Middle frontal gyrus (tissue), 1 donor: ENCODE measurements at regions not wholly inside any gene's neighbourhood (a gene's known extent, or its start where the extent isn't known, plus 50 kb on each side); places are given as distances from the start of the nearest gene placed in this dataset.
"Not testable (repeated sequence)": the region's sequence is repeated elsewhere in the genome, so short reads cannot be mapped to it uniquely, and the experiment has no call there.

Experiments used
- DNase-seq: peaks from one replicate; pipeline ENCODE4 v3.0.0-alpha.2; 2015; ENCODE audit warnings: low spot score; ENCODE audit errors: extremely low spot score

GRCh38 chr20:51305316-51306052 lies 237.0 kb downstream of the NFATC2 start:
- no peak for DNase-seq

- no peak for DNase-seq
Measured at GRCh38 chr20:51303731-51304670, 238.5 kb downstream of the NFATC2 start.

- no peak for DNase-seq
Measured at GRCh38 chr20:51301026-51301425, 241.5 kb downstream of the NFATC2 start.

- DNase-seq: no peak
Measured at GRCh38 chr20:51300104-51300503, 242.4 kb downstream of the NFATC2 start.

GRCh38 chr20:51299413-51299812 lies 243.1 kb downstream of the NFATC2 start:
- DNase-seq: no peak

GRCh38 chr20:51298141-51298749 lies 244.3 kb downstream of the NFATC2 start:
- no peak for DNase-seq

- no peak for DNase-seq
Measured at GRCh38 chr20:51287628-51288413, 254.7 kb downstream of the NFATC2 start.

- no peak for DNase-seq
Measured at GRCh38 chr20:51286758-51287157, 255.8 kb downstream of the NFATC2 start.

- no peak for DNase-seq
Measured at GRCh38 chr20:51285684-51286083, 256.8 kb downstream of the NFATC2 start.

- DNase-seq: no peak
Measured at GRCh38 chr20:51284871-51285270, 257.6 kb downstream of the NFATC2 start.

GRCh38 chr20:51284176-51284575 lies 258.3 kb downstream of the NFATC2 start:
- no peak for DNase-seq

GRCh38 chr20:51281521-51281920 lies 258.6 kb upstream of the KCNG1 start:
- no peak for DNase-seq

- no peak for DNase-seq
Measured at GRCh38 chr20:51280047-51280446, 257.1 kb upstream of the KCNG1 start.

- no peak for DNase-seq
Measured at GRCh38 chr20:51277961-51278360, 255.1 kb upstream of the KCNG1 start.

- DNase-seq: no peak
Measured at GRCh38 chr20:51276296-51276695, 253.4 kb upstream of the KCNG1 start.

GRCh38 chr20:51275826-51276225 lies 252.9 kb upstream of the KCNG1 start:
- DNase-seq: peak; percentile 27

GRCh38 chr20:51275181-51275580 lies 252.3 kb upstream of the KCNG1 start:
- no peak for DNase-seq

- no peak for DNase-seq
Measured at GRCh38 chr20:51272401-51272800, 249.5 kb upstream of the KCNG1 start.

- DNase-seq: no peak
Measured at GRCh38 chr20:51271931-51272330, 249.0 kb upstream of the KCNG1 start.

- DNase-seq: not testable (repeated sequence)
Measured at GRCh38 chr20:51271289-51271688, 248.4 kb upstream of the KCNG1 start.

- no peak for DNase-seq
Measured at GRCh38 chr20:51269671-51270070, 246.8 kb upstream of the KCNG1 start.
